OCI-LY3 (cell line): ENCODE measurements at regions not wholly inside any gene's neighbourhood (a gene's known extent, or its start where the extent isn't known, plus 50 kb on each side); places are given as distances from the start of the nearest gene placed in this dataset.

Experiments
- H2AFZ ChIP-seq: fragments of 200-600, 300-600 bp; shearing (Covaris generic); 2 replicates; pipeline ENCODE4 v1.6.0; 2014; ENCODE audit warnings: antibody characterized with exemption, low read depth, low read length
- H3K27ac ChIP-seq: fragments of 200-600, 300-600 bp; sonication (generic); 2 replicates; pipeline ENCODE4 v1.5.1; 2014; ENCODE audit warnings: mild to moderate bottlenecking, low read length, moderate library complexity, mixed read lengths
- H3K27me3 ChIP-seq: fragments of 200-600, 300-600 bp; sonication (generic); 2 replicates; pipeline ENCODE4 v1.6.1; 2014; ENCODE audit warnings: low read depth, low read length, mixed read lengths
- H3K36me3 ChIP-seq: fragments of 200-600, 300-600 bp; sonication (generic); replicated peaks from 2 replicates; pipeline ENCODE3; 2014; ENCODE audit warnings: low read depth, low read length, mixed read lengths
- H3K4me1 ChIP-seq: fragments of 300-600, 200-600 bp; sonication (generic); 2 replicates; pipeline ENCODE4 v1.6.1; 2014; ENCODE audit warnings: low read length, mixed read lengths
- H3K4me2 ChIP-seq: fragments of 200-600, 300-600 bp; sonication (generic); 2 replicates; pipeline ENCODE4 v1.6.1; 2014; ENCODE audit warnings: low read length, mixed read lengths
- H3K4me3 ChIP-seq: fragments of 300-600, 200-600 bp; sonication (generic); 2 replicates; pipeline ENCODE4 v1.5.1; 2014; ENCODE audit warnings: antibody characterized with exemption, mild to moderate bottlenecking, low read length, moderate library complexity
- H3K79me2 ChIP-seq: fragments of 300-600, 200-600 bp; shearing (Covaris generic); 2 replicates; pipeline ENCODE4 v1.6.1; 2014; ENCODE audit warnings: mild to moderate bottlenecking, low read length, mixed read lengths
- H3K9ac ChIP-seq: fragments of 300-600, 200-600 bp; shearing (Covaris generic); 2 replicates; pipeline ENCODE4 v1.6.0; 2014; ENCODE audit warnings: mild to moderate bottlenecking, low read length, moderate library complexity
- H3K9me3 ChIP-seq: fragments of 200-600, 300-600 bp; shearing (Covaris generic); 2 replicates; pipeline ENCODE4 v1.6.1; 2014; ENCODE audit warnings: low read length, mixed read lengths; ENCODE audit not compliant: insufficient read depth
- H4K20me1 ChIP-seq: fragments of 200-600, 300-600 bp; sonication (generic); 2 replicates; pipeline ENCODE4 v1.6.1; 2016; ENCODE audit warnings: low read length, mixed read lengths; ENCODE audit not compliant: insufficient read depth
- CTCF ChIP-seq: fragments of 200-600, 300-600 bp; sonication (generic); IDR thresholded peaks from 2 replicates; pipeline ENCODE4 v1.5.1; 2014; ENCODE audit warnings: antibody characterized with exemption, low read length, low read depth
- EZH2phosphoT487 ChIP-seq: fragments of 200-600 bp; shearing (Covaris generic); IDR thresholded peaks from 2 replicates; pipeline ENCODE4 v1.6.1; 2018; ENCODE audit warnings: antibody characterized with exemption, mixed run types, low read depth

DNA sequence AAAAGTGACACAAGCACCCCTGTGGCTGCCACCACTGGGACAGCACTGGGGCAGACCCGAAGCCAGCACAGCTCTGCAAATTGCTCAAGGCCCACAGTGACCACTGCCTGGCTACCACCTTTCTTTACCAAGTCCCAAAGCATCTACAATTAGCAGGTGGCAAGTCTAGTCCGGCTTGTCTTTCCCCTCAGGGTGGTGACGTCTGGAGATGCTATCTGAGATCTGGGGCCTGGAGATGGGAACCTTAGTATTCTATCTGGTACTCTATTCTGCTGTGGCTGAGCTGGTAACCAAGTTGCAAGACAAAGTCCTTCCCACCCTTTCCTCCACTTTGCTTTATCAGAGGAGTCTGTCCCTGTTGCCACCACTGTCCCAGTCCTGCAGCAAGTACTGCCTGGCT is 1010.1 kb upstream of the FLRT2 start:
- H3K27me3 ChIP-seq: no peaks in the 10 kb centered on the region
- no peaks in the 10 kb centered on the region for H3K9me3 ChIP-seq
- H3K36me3 ChIP-seq: no peaks in the 10 kb centered on the region
- H2AFZ ChIP-seq: no peak overlapping the region
- TF ChIP-seq CTCF (no peak), EZH2phosphoT487 (no peak)
- H3K9ac ChIP-seq: no peak overlapping the region
- H3K79me2 ChIP-seq: no peaks in the 10 kb centered on the region
- H3K4me2 ChIP-seq: no peak overlapping the region
- H4K20me1 ChIP-seq: no peaks in the 10 kb centered on the region
- H3K4me1 ChIP-seq: no peaks in the 10 kb centered on the region
- H3K4me3 ChIP-seq: no peak overlapping the region
- H3K27ac ChIP-seq: no peak overlapping the region

GRCh38 chr14:84520711-84521338 is 1009.1 kb upstream of the FLRT2 start:
- Histone ChIP-seq H2AFZ (no peak overlapping the region), H3K36me3 (no peaks in the 10 kb centered on the region), H3K4me1 (peaks cover under 1% of the 10 kb centered on the region; the same call in 1 of the 2 replicates), H3K27ac (no peak overlapping the region), H3K9ac (no peak overlapping the region), H3K9me3 (no peaks in the 10 kb centered on the region), H3K4me3 (no peak overlapping the region), H3K79me2 (no peaks in the 10 kb centered on the region), H4K20me1 (no peaks in the 10 kb centered on the region), H3K27me3 (no peaks in the 10 kb centered on the region), H3K4me2 (no peak overlapping the region)
- TF ChIP-seq EZH2phosphoT487 (no peak), CTCF (no peak)

GRCh38 chr14:84523746-84524145 is 1006.2 kb upstream of the FLRT2 start:
- Histone ChIP-seq H3K27me3 (no peaks in the 10 kb centered on the region), H3K27ac (no peak overlapping the region), H3K36me3 (no peaks in the 10 kb centered on the region), H3K4me2 (no peak overlapping the region), H3K4me1 (peaks cover 7% of the 10 kb centered on the region; the same call in 1 of the 2 replicates), H3K79me2 (no peaks in the 10 kb centered on the region), H3K4me3 (no peak overlapping the region), H4K20me1 (no peaks in the 10 kb centered on the region), H3K9me3 (no peaks in the 10 kb centered on the region), H2AFZ (no peak overlapping the region), H3K9ac (no peak overlapping the region)
- TF ChIP-seq CTCF (no peak), EZH2phosphoT487 (no peak)

- Histone ChIP-seq H3K9me3 (no peaks in the 10 kb centered on the region), H3K79me2 (no peaks in the 10 kb centered on the region), H3K36me3 (no peaks in the 10 kb centered on the region), H3K27me3 (no peaks in the 10 kb centered on the region), H3K4me3 (no peak overlapping the region), H3K27ac (no peak overlapping the region), H2AFZ (no peak overlapping the region), H3K4me1 (peaks cover 7% of the 10 kb centered on the region; the same call in 1 of the 2 replicates), H4K20me1 (no peaks in the 10 kb centered on the region), H3K9ac (no peak overlapping the region), H3K4me2 (no peak overlapping the region)
- no peak for TF ChIP-seq EZH2phosphoT487
- no peak for TF ChIP-seq CTCF
Measured at GRCh38 chr14:84527706-84528105, 1002.2 kb upstream of the FLRT2 start.
